ENCODE measurements at regions not wholly inside any gene's neighbourhood (a gene's known extent, or its start where the extent isn't known, plus 50 kb on each side); places are given as distances from the start of the nearest gene placed in this dataset.

GRCh38 chr15:49748791-49749190, 127.9 kb downstream of the DTWD1 start:
- Mint-ChIP-seq H3K9me3 (ENCODE audit: low read depth) (peaks cover 4% of the 10 kb centered on the region), H3K4me3 (ENCODE audit: low read depth) (no peak overlapping the region), H3K27ac (no peak overlapping the region), H3K4me1 (ENCODE audit: low read depth) (no peaks in the 10 kb centered on the region), H3K27me3 (no peaks in the 10 kb centered on the region), H3K36me3 (ENCODE audit: insufficient read depth) (no peaks in the 10 kb centered on the region)
- DNase-seq (ENCODE audit: low spot score, unreplicated experiment): no peak
- no peak for TF ChIP-seq CTCF (IDR thresholded peaks at IDR 0.05; ENCODE audit: unreplicated experiment)

- Mint-ChIP-seq H3K9me3 (ENCODE audit: low read depth) (peaks cover 4% of the 10 kb centered on the region), H3K4me3 (ENCODE audit: low read depth) (no peak overlapping the region), H3K27ac (no peak overlapping the region), H3K27me3 (no peaks in the 10 kb centered on the region), H3K4me1 (ENCODE audit: low read depth) (no peaks in the 10 kb centered on the region), H3K36me3 (ENCODE audit: insufficient read depth) (no peaks in the 10 kb centered on the region)
- DNase-seq (ENCODE audit: low spot score, unreplicated experiment): no peak
- TF ChIP-seq CTCF (IDR thresholded peaks at IDR 0.05; ENCODE audit: unreplicated experiment): no peak
These were observed 129.7 kb downstream of the DTWD1 start for GRCh38 chr15:49750553-49750952.

GRCh38 chr15:49751191-49751590, 130.3 kb downstream of the DTWD1 start:
- Mint-ChIP-seq H3K27me3 (no peaks in the 10 kb centered on the region), H3K36me3 (ENCODE audit: insufficient read depth) (no peaks in the 10 kb centered on the region), H3K9me3 (ENCODE audit: low read depth) (peaks cover 1% of the 10 kb centered on the region), H3K4me1 (ENCODE audit: low read depth) (no peaks in the 10 kb centered on the region), H3K27ac (no peak overlapping the region), H3K4me3 (ENCODE audit: low read depth) (no peak overlapping the region)
- no peak for DNase-seq (ENCODE audit: low spot score, unreplicated experiment)
- no peak for TF ChIP-seq CTCF (IDR thresholded peaks at IDR 0.05; ENCODE audit: unreplicated experiment)

GRCh38 chr15:49751751-49752150, 130.9 kb downstream of the DTWD1 start:
- no peak for DNase-seq (ENCODE audit: low spot score, unreplicated experiment)
- Mint-ChIP-seq H3K27me3 (no peaks in the 10 kb centered on the region), H3K27ac (no peak overlapping the region), H3K4me3 (ENCODE audit: low read depth) (no peak overlapping the region), H3K4me1 (ENCODE audit: low read depth) (no peaks in the 10 kb centered on the region), H3K9me3 (ENCODE audit: low read depth) (no peaks in the 10 kb centered on the region), H3K36me3 (ENCODE audit: insufficient read depth) (no peaks in the 10 kb centered on the region)
- no peak for TF ChIP-seq CTCF (IDR thresholded peaks at IDR 0.05; ENCODE audit: unreplicated experiment)

- no peak overlapping the region for H3K4me3 Mint-ChIP-seq (ENCODE audit: low read depth)
- H3K27ac Mint-ChIP-seq: no peak overlapping the region
- H3K4me1 Mint-ChIP-seq (ENCODE audit: low read depth): no peaks in the 10 kb centered on the region
- DNase-seq (ENCODE audit: low spot score, unreplicated experiment): no peak
- H3K9me3 Mint-ChIP-seq (ENCODE audit: low read depth): no peaks in the 10 kb centered on the region
- no peak for TF ChIP-seq CTCF (IDR thresholded peaks at IDR 0.05; ENCODE audit: unreplicated experiment)
- no peaks in the 10 kb centered on the region for H3K36me3 Mint-ChIP-seq (ENCODE audit: insufficient read depth)
- no peaks in the 10 kb centered on the region for H3K27me3 Mint-ChIP-seq
These were observed 131.7 kb downstream of the DTWD1 start for GRCh38 chr15:49752517-49752916.

Measured in progenitor cell of endocrine pancreas (in vitro differentiated cells).